HepG2 (cell line): ENCODE measurements at regions not wholly inside any gene's neighbourhood (a gene's known extent, or its start where the extent isn't known, plus 50 kb on each side); places are given as distances from the start of the nearest gene placed in this dataset.

Experiments used
- ATAC-seq: fragments of 200-7000 bp; cut with Tn5 transposase; 3 replicates; pipeline ENCODE4 v1.9.1; 2020; ENCODE audit warnings: mild to moderate bottlenecking, moderate library complexity
- BruUV-seq: library from RNA; stranded (reverse); fragments of 400-500 nt; replicated peaks from 2 replicates; lab custom pipeline; 2021; lab: Mats Ljungman, UMichigan
- CTCF ChIA-PET: fragments of 300-600 bp; formaldehyde crosslinking; extraction: SDS; loops from one replicate; lab custom pipeline; 2021; ENCODE audit warnings: low total read pairs, inconsistent platforms, low intra/inter-chr PET ratio; lab: Yijun Ruan, JAX
- POLR2A ChIA-PET: fragments of 350-600 bp; sonication (Branson Sonifier 250); formaldehyde crosslinking; loops from one replicate; lab custom pipeline; 2020; ENCODE audit warnings: antibody characterized with exemption, inconsistent platforms; lab: Yijun Ruan, JAX
- DNase-seq: peaks from one replicate; pipeline ENCODE4 v3.0.0-alpha.2; 2015; ENCODE audit warnings: low spot score
- FAIRE-seq: peaks from 3 replicates; lab custom pipeline; 2011; peaks lifted over from hg19 to GRCh38; lab: Jason Lieb, UNC
- H2AFZ ChIP-seq: one replicate; pipeline ENCODE4 v1.6.1; 2011; ENCODE audit warnings: low read length, inconsistent platforms
- H3K27ac ChIP-seq: fragments of 300-600 bp; 3 replicates; pipeline ENCODE4 v1.8.0; 2011; ENCODE audit warnings: mixed run types, mild to moderate bottlenecking, mixed read lengths, low read length, inconsistent platforms; ENCODE audit not compliant: insufficient read depth; ENCODE audit errors: extremely low read length
- H3K27me3 ChIP-seq, 2 experiments: fragments of 200-600 bp in 1 of 2; 2 replicates in 1 of 2; 3 replicates in 1 of 2; pipeline versions ENCODE4 v1.6.0 to v1.8.0; 2011; ENCODE audit warnings: low read length in 2 of 2, mild to moderate bottlenecking in 2 of 2, moderate library complexity in 2 of 2, inconsistent platforms in 1 of 2; ENCODE audit not compliant: insufficient read depth in 2 of 2, control insufficient read depth in 1 of 2
- H3K36me3 ChIP-seq, 2 experiments: fragments of 200-600 bp in 1 of 2; replicated peaks in 1 of 2; 2 replicates in 1 of 2; 3 replicates in 1 of 2; pipeline versions ENCODE4 v1.5.1 to v1.8.0; 2011; ENCODE audit warnings: low read length in 2 of 2, inconsistent platforms in 1 of 2; ENCODE audit not compliant: insufficient read depth in 2 of 2, control insufficient read depth in 1 of 2
- H3K4me1 ChIP-seq: 2 replicates; pipeline ENCODE4 v1.5.1; 2012; ENCODE audit warnings: low read length, inconsistent platforms; ENCODE audit not compliant: insufficient read depth
- H3K4me2 ChIP-seq: 2 replicates; pipeline ENCODE4 v1.6.0; 2011; ENCODE audit warnings: low read depth, low read length, inconsistent platforms
- H3K4me3 ChIP-seq, 3 experiments: fragments of 200-600 bp in 1 of 3; sonication (generic), shearing (Covaris generic) in 1 of 3; replicated peaks in 1 of 3; 2 replicates each; pipeline ENCODE4 v1.5.1; 2011 to 2016; ENCODE audit warnings: low read length in 3 of 3, inconsistent platforms in 2 of 3, low read depth in 2 of 3, mild to moderate bottlenecking in 2 of 3, control low read depth in 1 of 3, mixed read lengths in 1 of 3; ENCODE audit not compliant: insufficient read depth in 1 of 3
- H3K79me2 ChIP-seq: one replicate; pipeline ENCODE4 v1.6.1; 2011; ENCODE audit warnings: low read length, inconsistent platforms; ENCODE audit not compliant: insufficient read depth
- H3K9ac ChIP-seq: 2 replicates; pipeline ENCODE4 v1.6.0; 2011; ENCODE audit warnings: mild to moderate bottlenecking, low read depth, low read length, inconsistent platforms; ENCODE audit not compliant: insufficient read depth
- H3K9me3 ChIP-seq: 2 replicates; pipeline ENCODE4 v1.5.1; 2012; ENCODE audit warnings: mild to moderate bottlenecking, low read length
- H4K20me1 ChIP-seq: 2 replicates; pipeline ENCODE4 v1.6.0; 2011; ENCODE audit warnings: inconsistent platforms, mild to moderate bottlenecking, low read length, moderate library complexity; ENCODE audit not compliant: insufficient read depth
- CENPX ChIP-seq: sonication (generic); formaldehyde crosslinking; IDR thresholded peaks from 2 replicates; pipeline ENCODE4 v1.9.0; 2021; ENCODE audit warnings: mild to moderate bottlenecking, missing genetic modification reagents, moderate library complexity
- CHD2 ChIP-seq: IDR thresholded peaks from 2 replicates; pipeline ENCODE4 v1.6.1; 2011; ENCODE audit warnings: low read depth, low read length, improper control_type of control experiment
- IKZF5 ChIP-seq: IDR thresholded peaks from 2 replicates; pipeline ENCODE4 v1.6.1; 2018; ENCODE audit warnings: missing genetic modification reagents, mild to moderate bottlenecking, missing compliant biosample characterization
- KLF6 ChIP-seq: IDR thresholded peaks from 2 replicates; pipeline ENCODE4 v1.8.0; 2016; ENCODE audit warnings: missing biosample characterization, missing genetic modification reagents
- KMT2B ChIP-seq: IDR thresholded peaks from 2 replicates; pipeline ENCODE4 v1.6.1; 2016; ENCODE audit warnings: missing genetic modification reagents, missing compliant biosample characterization
- NCOR1 ChIP-seq: fragments of 200-600 bp; sonication (generic); IDR thresholded peaks from 2 replicates; pipeline ENCODE4 v1.7.0; 2017; ENCODE audit warnings: antibody characterized with exemption, low read length, borderline replicate concordance
- SMYD3 ChIP-seq: sonication (generic); formaldehyde crosslinking; IDR thresholded peaks from 2 replicates; pipeline ENCODE4 v1.8.1; 2023; ENCODE audit warnings: mild to moderate bottlenecking, missing genetic modification reagents
- WGBS: methylation state at CpG from one replicate; pipeline ENCODE4 v1.1.6; 2017; ENCODE audit warnings: low lambda C conversion rate; 5-methylcytosine and 5-hydroxymethylcytosine counted together
- in situ Hi-C: cut with HindIII; loops from 2 replicates; pipeline ENCODE4 v1.10.0; 2017; ENCODE audit warnings: low pct_unique_long_range_greater_than_20kb; ENCODE audit not compliant: extremely low pct_ligation_motif_present
- intact Hi-C: fragments of 100-400 bp; cut with micrococcal nuclease; formaldehyde crosslinking; loops from one replicate; pipeline ENCODE4 v1.10.0; 2022; ENCODE audit not compliant: unreplicated experiment

- in situ Hi-C loops: no loop called here
- no peak overlapping the region for H3K4me3 ChIP-seq
- FAIRE-seq (no peak), DNase-seq (no peak), ATAC-seq (no peak)
- no TSS peak for BruUV-seq
- ChIA-PET POLR2A (no interaction called here), CTCF (no interaction called here)
- H3K27me3 ChIP-seq: peaks cover 0 to 15% of the 10 kb centered on the region in 2 experiments; a peak in 1 of 5 replicates
- H3K36me3 ChIP-seq: no peaks in the 10 kb centered on the region
- no peak overlapping the region for H3K9ac ChIP-seq
- TF ChIP-seq CENPX (no peak), IKZF5 (no peak), SMYD3 (CRISPR knock-in tag) (no peak), KLF6 (CRISPR knock-in tag) (no peak), CHD2 (no peak)
- WGBS: 37% methylated on average over 4 of the region's 4 CpGs
- H3K4me1 ChIP-seq: no peaks in the 10 kb centered on the region
- intact Hi-C loops: no loop called here
- no peaks in the 10 kb centered on the region for H4K20me1 ChIP-seq
- no peak overlapping the region for H3K4me2 ChIP-seq
- H2AFZ ChIP-seq: no peak overlapping the region
- no peak overlapping the region for H3K27ac ChIP-seq
- H3K9me3 ChIP-seq: no peaks in the 10 kb centered on the region
- H3K79me2 ChIP-seq: no peaks in the 10 kb centered on the region
These were observed 95.7 kb downstream of the CYB561 start for GRCh38 chr17:63350364-63350763.

- no peaks in the 10 kb centered on the region for H3K9me3 ChIP-seq
- FAIRE-seq (no peak), DNase-seq (no peak), ATAC-seq (no peak)
- H3K4me1 ChIP-seq: no peaks in the 10 kb centered on the region
- H3K27me3 ChIP-seq: peaks cover 0 to 39% of the 10 kb centered on the region in 2 experiments; a peak in 2 of 5 replicates
- no peaks in the 10 kb centered on the region for H3K36me3 ChIP-seq
- H3K4me3 ChIP-seq: no peak overlapping the region
- in situ Hi-C loops: no loop called here
- no peaks in the 10 kb centered on the region for H4K20me1 ChIP-seq
- H3K4me2 ChIP-seq: no peak overlapping the region
- intact Hi-C loops: no loop called here
- no peak overlapping the region for H3K9ac ChIP-seq
- H2AFZ ChIP-seq: no peak overlapping the region
- no TSS peak for BruUV-seq
- H3K27ac ChIP-seq: no peak overlapping the region
- CTCF ChIA-PET: no interaction called here
- no peak for TF ChIP-seq KMT2B (CRISPR knock-in tag)
- no peak for TF ChIP-seq NCOR1
- 34% methylated on average over 4 of the region's 4 CpGs for WGBS
- POLR2A ChIA-PET: no interaction called here
- H3K79me2 ChIP-seq: no peaks in the 10 kb centered on the region
These were observed 91.8 kb downstream of the CYB561 start for GRCh38 chr17:63354256-63354655.
